HG02884 (cell line): ENCODE measurements at regions not wholly inside any gene's neighbourhood (a gene's known extent, or its start where the extent isn't known, plus 50 kb on each side); places are given as distances from the start of the nearest gene placed in this dataset.
A peak's percentile ranks its signal among the peaks of the same experiment; 100 is the strongest.
"Not testable (repeated sequence)": the region's sequence is repeated elsewhere in the genome, so short reads cannot be mapped to it uniquely, and the experiment has no call there.

Source experiments
- ATAC-seq: cut with Tn5 transposase; IDR thresholded peaks from one replicate; pipeline ENCODE4 v1.9.1; 2021; ENCODE audit warnings: mild to moderate bottlenecking, moderate library complexity; ENCODE audit not compliant: unreplicated experiment

DNA sequence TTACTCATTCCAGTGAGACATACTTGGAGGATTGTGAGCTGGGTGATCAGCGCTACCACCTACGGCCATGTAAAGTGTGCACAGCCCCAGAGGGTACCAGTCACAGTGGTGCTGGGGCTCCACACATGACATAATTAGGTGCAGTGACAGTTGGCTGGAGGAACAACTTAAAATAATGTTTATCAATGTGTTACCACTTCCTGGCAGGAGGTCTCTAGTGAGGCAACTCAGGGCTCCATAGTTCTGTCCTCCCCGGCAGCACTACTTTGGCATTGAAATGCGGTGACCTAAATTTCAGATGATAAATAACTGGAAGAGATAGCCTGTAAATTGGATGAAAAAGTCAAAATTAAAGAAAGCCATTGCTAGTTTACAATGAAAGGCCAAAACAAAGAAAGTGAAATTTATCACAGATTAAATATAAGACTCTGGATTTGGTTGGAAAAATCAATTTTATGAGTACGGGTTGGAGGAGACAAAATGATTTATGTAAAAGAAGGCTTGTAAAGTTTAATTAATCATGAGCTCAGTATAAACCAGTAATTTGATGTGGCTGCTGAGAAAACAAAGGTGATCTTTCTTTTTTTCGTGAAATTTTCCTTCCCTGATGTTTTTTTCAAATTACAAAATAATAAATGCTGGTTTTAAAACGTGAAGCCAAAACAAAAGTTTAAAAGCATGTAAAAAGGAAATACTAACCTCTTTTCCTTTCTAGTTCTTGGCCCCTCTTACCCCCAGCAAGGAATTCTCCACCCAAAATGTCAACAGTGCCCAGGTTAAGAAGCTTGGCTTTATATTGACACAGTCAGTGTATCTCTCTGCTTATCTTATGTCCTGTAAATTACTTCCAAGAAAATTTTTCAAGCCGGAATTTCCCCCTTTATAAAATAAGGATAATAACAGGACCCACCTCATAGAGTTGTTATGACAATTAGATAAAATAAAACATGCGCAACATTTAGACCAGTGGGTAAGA, 126.7 kb upstream of the NOX3 start:
- ATAC-seq, result no peak

DNA sequence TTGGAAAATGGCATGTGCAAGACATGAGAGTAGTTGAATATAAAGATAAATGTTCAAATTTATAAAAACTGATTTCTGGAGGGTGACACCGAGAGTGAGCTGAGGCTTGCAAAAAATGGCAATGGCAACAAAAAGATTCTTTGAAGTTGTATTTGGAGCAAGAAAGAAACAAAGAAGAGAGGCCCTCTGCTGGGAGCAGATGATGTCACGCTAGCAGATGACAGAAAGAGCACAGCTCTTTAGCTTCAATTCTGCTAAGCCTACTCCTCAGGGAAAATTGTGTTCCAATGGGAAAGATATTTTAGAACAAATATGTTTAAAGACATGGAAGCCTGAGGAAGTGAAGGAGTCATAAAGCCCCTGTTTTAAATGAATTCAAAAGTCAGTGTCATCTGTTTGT, 125.3 kb upstream of the NOX3 start:
- ATAC-seq, result no peak

DNA sequence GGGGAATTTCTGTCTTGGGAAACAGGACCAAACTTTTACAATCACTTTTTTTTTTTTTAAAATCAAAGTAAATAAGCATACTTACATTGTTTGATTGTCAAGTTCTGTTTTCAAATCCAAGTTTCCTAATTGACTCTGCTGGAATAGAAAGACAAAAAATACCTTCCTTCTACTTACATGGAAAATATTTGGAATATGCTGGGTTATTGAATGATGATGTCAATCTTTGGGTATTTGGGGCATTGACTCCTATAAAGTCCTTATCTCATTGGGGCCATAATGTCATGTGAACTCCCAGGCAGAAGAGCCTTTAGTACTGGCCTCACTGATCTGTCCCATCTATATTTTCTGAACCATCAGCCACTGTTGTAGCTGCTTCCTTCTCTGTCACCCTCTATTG, 122.6 kb upstream of the NOX3 start:
- ATAC-seq, result no peak

DNA sequence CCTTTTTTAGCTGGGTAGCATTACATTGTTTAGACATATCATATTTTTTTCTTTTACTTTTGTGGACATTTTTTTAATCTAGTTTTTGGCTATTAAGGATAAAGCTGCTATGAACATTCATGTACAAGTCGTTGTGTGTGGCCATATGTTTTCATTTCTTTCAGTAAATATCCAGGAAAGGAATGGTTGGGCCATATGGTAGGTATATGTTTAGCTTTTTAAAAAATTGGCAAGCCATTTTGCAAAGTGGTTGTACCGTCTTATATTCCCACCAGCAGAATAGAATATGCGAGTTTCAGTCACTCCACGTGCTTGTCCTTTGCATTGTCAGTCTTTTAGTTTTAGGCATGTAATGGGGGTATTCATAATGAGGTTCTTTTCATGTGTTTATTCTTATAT, 106.3 kb upstream of the NOX3 start:
- ATAC-seq, result no peak

DNA sequence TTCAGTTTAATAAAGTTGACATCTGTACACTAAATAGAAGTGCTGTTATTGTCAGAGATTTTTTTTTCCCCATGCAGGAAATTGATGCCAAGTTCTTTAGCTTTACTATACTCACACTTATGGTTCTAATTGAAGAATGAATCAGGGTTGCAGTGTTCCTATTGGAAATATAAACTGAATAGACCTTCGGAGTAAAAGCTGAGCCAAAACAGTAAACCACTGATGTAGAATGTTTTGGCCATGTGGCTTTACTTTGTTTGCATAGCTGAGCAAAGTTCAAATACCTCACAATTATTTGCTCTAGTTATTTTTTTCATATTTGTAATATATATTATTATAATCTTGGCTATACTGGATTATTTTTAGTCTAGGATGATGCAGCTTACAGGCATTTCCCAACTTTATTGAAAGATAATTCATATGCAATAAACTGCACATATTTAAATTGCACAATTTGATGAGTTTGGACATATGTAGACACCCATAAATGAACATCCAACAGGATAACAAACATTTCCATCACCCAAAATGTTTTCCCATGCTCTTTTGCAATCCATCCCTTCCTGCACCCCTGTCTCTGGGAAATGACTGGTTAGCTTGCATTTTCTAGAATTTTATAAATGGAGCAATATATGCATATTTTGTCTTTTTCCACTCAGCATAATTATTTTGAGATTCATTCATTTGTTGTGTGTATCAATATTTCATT, 105.8 kb upstream of the NOX3 start:
- no peak for ATAC-seq

DNA sequence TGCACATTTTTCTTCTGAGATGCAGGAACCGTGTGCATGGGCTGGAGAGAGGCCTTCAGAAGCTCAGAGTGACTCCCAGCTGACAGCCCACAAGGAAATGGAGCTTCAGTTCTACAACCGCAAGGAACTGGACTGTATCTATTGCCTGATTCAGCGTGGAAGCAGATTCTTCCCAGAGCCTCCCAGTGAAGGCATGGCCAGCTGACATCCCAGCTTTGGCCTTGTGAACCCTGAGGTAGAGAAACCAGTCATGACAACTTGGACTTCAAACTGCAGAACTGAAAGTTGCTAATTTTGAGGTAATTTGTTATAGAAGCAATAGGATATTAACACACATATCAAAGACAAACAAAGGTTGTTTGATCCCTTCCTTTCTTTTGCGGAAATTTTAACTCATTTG, 94.3 kb upstream of the NOX3 start:
- ATAC-seq, result no peak

DNA sequence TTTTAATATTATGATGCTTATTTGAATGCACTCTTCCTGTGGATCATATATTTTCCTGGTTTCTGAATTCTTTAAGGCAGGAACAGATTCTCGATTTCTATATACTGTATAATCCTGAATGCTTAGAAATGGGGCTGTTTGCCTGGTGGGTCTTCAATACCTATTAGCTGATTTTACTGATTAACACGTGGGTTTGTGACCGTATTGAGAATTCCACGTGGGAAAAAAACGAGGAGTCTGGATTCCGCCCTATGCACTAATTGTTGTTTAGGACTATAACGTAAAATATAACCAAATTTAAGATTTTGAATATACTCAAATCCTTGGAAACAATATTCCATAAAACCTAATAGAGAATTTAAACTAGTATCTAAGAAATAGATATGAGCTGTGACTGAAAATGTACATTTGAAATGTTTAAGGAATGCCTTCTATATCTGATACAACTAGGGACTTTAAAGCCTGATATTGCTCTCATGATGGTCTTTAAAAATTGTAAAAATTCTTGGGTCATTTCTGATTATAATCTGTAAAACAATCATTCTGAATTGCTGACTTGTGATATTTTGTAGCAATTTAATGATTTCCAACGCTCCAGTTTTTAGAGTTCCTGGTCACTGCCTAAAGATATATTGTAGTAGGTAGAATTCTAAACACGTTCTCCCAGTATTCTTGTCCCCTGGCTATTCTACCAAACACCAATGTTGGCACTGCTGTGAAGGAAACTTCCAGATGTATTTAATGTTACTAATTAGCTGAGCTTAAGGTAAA, 93.6 kb upstream of the NOX3 start:
- no peak for ATAC-seq

DNA sequence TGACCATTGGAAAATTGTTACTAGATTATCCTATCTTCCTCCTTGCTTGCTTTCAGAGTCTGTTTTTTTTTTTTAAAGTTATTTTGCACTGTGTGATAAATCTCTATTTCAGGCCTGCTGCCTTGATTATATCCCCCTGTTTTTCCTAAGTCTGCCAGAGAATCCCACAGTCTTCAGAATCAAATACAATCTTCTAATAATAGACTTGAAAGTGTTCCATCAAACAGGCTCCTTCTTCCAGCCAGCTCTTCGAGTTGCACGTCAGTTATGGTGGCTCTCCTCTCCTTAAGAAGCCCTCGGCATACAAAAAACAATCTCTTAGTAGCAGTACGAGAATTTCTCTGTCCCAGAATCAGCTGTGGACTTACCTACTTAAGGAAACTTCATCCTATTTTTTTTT, 92.9 kb upstream of the NOX3 start:
- no peak for ATAC-seq

DNA sequence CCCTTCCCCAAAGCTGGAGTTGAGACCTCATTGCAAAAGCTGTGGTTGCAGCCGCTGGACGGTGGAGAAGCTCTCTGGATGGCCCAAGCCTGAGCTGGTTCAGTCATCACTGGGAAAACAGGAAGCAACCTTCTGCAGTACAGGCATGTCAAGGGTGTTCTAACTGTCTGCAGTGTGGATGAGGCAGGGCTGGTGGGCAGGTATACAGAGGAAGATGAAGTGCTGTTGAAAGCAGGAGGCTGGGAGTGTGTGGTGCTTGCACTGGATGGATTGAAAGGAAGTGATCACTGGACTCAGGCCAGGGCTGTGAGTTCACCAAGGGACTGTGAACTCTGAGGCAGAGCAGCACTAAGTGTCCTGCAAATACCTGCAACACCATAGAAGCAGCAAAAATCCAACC, 89.0 kb upstream of the NOX3 start:
- no peak for ATAC-seq

DNA sequence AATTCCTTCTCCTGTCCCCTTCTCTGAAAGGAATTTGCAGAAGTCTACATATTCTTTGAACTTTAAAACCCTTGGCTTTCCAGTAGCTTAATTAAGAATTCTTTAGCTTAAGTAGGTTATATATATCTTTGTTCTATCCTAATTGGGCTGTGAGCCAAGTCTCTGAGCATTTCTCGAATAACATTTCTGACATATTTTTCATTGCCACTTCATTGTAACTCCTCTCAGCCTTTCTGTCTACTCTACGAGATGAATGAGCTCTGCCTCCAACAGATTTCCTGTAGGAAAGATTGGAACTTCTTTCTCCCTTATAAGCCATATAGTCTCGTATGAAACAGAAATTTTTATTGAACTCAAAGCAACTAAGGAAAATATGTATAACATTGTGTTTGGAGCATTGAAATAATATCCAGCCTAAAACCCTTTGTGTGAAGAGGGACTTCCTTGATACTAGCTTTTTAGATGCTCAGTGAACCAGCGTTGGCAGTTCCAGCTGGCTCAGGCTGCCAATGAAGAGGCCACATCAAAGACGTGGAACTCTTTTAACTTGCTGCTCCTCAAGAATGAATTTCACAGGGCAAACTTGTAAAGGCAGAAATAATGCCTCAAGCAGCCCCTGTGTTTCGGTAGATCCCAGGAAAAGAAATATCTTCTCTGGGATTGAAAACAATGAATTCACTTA, 87.7 kb upstream of the NOX3 start:
- no peak for ATAC-seq

DNA sequence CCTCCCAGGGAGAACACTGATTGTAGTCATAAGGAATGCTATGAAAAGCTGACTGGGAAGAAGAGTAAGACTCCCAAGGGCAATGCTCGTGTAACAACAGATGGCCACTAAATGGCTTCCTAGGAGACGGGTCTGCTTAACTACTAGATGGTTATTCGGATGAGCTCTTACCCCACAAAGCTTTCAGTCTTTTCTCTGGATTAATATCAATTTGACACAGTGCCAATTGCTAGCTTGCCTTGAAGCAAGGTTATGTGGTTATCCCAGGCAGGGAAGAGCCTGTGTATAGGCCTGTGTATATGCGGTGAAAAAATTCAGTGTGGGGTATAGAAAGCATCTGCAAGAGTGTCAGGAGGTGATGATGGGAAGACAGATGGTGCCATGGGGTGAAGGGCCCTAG, 86.4 kb upstream of the NOX3 start:
- no peak for ATAC-seq

DNA sequence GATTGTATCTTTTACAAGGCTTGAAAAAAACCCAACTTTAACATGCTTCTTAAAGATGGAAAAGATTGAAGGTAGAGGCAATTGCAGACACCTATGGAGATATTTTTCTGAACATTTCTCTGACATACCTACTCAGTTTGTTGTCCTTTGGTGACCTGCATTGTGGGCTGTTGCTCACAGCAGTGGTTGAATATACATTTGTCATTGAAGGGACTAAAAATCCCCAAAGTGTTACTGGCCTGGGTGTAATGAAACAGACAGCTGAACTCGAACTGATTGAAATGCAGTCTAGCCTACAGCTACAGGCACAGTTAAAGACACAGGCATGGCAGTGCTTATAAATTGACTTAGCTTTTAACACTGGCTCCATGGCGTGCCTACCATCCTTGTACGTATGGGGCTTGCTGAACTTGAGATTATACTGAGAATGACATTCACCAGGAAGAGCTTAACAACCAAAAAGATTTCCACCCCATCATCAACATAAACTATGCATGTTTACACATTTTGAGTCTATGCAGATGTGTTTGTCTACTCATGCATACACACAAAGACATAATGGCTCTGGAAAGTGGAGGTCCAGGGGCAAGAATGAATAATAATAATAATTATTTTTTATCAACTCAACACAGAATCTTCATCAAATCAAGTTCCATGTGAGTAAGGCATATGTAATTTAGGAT, 83.2 kb upstream of the NOX3 start:
- ATAC-seq, result no peak

DNA sequence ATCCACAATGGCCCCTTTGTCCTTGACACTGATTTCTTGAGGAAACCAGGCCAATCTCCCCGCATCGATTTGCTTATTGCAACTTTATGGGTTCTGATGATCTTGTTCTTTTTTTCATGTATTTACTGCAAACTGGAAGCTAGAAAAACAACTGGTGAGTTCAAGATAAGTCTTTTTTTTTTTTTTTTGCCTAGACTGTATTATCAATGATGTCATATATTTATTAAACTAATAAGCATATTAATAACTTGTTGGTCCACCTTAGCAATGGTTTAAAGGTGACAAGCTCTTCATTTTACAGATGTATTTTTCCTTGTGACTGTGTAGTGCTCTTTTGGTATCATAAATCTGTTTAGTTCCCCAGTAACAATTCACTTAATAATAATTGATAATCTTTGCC, 79.0 kb upstream of the NOX3 start:
- no peak for ATAC-seq

DNA sequence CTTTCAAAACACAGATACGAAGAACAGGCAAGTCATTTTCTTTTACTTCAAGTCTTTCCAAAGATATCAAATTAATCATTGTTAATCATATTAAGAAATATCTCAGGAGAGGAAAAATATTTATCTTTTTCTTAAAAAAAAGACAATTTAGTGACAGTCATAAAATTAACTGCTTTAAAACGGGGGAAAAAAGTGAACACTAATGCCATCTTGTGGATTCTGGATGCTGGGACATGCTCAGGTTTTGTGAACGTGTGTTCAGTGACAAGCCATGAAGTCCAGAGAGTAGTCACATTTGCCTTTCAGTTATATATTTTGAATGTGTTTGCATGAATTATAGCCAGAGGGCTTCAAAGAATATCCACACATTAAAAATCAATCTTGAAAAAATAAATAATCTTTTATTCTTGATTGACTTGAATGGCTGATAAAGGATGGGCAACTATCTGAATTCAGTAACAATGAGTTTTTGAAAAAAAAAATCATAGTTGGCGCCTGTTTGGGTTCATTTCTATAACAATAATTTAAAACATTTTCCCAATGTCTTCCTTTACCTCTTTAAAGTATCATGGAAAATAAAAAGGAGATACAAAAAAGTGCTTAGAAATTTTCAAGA, 74.7 kb upstream of the NOX3 start:
- ATAC-seq, result no peak

DNA sequence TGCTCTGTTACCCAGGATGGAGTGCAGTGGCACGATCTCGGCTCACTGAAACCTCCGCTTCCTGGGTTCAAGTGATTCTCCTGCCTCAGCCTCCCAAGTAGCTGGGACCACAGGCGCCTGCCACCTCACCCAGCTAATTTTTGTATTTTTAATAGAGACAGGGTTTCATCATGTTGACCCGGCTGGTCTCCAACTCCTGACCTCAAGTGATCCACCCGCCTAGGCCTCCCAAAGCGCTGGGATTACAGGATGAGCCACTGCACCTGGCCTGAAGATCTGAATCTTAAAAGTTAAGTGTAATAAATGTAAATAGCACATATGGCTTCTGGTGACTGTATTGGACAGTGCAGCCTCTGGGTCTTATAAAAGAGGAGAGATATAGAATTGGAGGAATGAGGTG, 74.2 kb upstream of the NOX3 start:
- ATAC-seq, result not testable (repeated sequence)

DNA sequence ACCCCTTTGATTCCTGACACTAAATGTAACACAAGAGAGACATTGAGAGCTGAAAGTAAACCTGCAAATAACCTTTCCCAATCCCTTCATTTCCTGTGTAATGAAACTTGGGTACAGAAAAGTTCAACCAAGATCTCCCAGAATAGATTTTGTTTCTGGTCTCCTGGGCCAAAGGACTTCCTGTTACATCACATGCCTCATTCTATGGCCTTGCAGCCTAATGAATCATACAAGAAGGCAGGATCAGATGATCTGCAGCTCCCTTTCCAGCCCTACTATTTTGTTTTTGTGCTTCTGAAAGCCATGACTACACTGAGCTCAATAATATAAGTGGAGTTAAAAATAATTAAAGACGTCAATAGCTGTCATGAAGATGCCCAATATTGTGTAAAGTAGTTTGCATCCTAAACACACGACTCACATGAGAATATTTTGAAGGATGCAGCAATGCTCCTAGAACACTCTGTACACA, 73.4 kb upstream of the NOX3 start:
- ATAC-seq, result peak; percentile 71

DNA sequence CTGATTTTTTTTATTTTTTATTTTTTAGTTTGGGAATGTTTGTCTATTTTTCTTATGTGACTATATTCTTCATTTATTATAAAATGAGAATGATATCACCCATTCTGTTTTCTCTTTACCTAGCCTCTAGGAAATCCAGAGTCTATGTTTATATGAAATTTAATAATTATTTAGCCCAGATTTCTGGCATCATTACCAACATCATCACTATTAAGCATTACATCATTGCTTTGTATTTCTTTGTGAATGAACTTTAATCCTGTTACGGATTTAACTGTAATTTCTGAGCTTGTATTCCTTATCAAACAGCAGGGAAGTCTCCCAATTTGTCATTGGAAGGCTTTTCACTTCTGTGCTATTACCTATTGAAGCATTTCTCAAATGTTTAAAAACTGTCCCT, 72.7 kb upstream of the NOX3 start:
- ATAC-seq, result no peak

DNA sequence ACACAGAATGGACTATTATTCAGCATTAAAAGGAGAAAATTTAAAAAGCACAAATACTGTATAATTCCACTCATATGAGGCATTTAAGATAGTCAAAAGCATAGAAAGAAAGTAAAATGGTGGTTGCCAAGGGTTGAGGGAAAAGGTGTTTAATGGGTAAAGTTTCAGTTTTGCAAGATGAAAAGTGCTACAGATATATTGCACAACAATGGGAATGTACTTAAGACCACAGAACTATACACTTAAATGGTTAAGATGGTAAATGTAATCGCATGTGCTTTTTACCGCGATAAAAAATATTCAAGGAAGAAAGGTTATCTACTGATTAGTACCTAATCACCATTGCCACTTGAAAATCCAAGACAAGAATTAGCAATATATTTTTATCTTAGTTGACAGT, 71.8 kb upstream of the NOX3 start:
- no peak for ATAC-seq

DNA sequence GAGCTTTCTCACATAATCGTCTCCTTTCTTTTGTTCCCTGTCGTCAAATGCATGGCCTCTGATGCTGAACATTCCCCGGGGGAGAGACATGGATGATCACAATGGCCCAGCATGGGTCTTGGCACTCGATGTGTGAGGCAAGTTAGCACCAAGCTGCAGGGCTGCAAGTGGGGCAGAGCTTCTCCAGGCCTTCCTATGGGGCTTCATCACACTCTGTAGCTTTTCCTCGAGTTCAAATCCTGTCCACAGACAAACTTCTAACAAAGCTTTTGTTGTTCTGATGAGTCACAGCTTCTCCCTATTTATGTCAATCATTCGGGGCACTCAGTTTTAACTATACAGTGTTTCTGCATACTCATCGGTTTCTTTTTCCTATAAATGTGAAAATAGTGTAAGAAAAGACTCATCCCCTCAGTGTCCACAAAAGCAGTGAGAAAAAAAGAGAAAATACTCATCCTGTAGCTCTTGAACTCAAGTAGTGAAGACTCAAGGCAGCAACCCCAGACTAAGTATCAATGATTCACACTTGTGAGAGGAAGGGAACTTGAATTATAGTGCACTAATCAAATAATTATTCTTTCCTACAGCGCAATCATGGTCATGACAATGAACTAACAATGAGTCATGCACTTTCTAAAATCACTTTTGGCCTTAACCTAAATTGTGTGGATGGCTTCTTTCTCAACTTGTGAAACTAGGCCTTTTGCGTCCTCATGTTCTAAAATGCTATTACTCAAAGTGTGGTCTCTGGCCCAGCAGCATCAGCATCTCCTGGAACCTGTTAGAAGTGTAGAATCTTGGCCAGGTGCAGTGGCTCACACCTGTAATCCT, 68.4 kb upstream of the NOX3 start:
- ATAC-seq, result no peak
